Kidney (tissue), 13 donors: ENCODE measurements at regions not wholly inside any gene's neighbourhood (a gene's known extent, or its start where the extent isn't known, plus 50 kb on each side); places are given as distances from the start of the nearest gene placed in this dataset.

Experiments used
- DNase-seq, 5 donors: peaks; one replicate each; pipeline ENCODE4 v3.0.0-alpha.2; 2013 to 2020
- FAIRE-seq: peaks from 2 replicates; lab custom pipeline; 2012; peaks lifted over from hg19 to GRCh38; lab: Jason Lieb, UNC
- H3K27ac ChIP-seq, 2 donors: one replicate each; pipeline ENCODE4 v1.7.0; 2013; ENCODE audit warnings: low read depth in 2 of 2, low read length in 2 of 2, inconsistent platforms in 1 of 2
- H3K27me3 ChIP-seq: one replicate; pipeline ENCODE4 v1.7.1; 2013; ENCODE audit warnings: low read length, inconsistent platforms; ENCODE audit not compliant: control insufficient read depth, insufficient read depth
- H3K36me3 ChIP-seq, 3 donors: one replicate each; pipeline versions ENCODE4 v1.7.0 to v1.7.1; 2013; ENCODE audit warnings: low read length in 3 of 3, control low read depth in 1 of 3, inconsistent platforms in 1 of 3; ENCODE audit not compliant: insufficient read depth in 3 of 3, control insufficient read depth in 2 of 3
- H3K4me1 ChIP-seq, 3 donors: one replicate each; pipeline versions ENCODE4 v1.7.0 to v1.7.1; 2013; ENCODE audit warnings: low read length in 3 of 3, inconsistent platforms in 1 of 3, low read depth in 1 of 3; ENCODE audit not compliant: control insufficient read depth in 2 of 3, insufficient read depth in 2 of 3
- H3K4me3 ChIP-seq, 3 donors: one replicate each; pipeline versions ENCODE4 v1.7.0 to v1.8.1; 2013; ENCODE audit warnings: low read length in 3 of 3, control low read depth in 1 of 3, inconsistent platforms in 1 of 3
- H3K9ac ChIP-seq, 3 donors: one replicate each; pipeline versions ENCODE4 v1.7.0 to v1.7.1; 2013; ENCODE audit warnings: low read length in 3 of 3, control low read depth in 1 of 3, inconsistent platforms in 1 of 3
- H3K9me3 ChIP-seq, 3 donors: one replicate each; pipeline versions ENCODE4 v1.7.0 to v1.7.1; 2013; ENCODE audit warnings: low read length in 3 of 3, control low read depth in 1 of 3, inconsistent platforms in 1 of 3; ENCODE audit not compliant: control insufficient read depth in 2 of 3, insufficient read depth in 1 of 3
- intact Hi-C: fragments of 100-400 bp; cut with DNase I; formaldehyde crosslinking; loops from one replicate; pipeline ENCODE4 v1.11.1; 2022
- TF ChIP-seq, protein P1 (sequence below): IDR thresholded peaks from 3 replicates; pipeline ENCODE4 v1.5.1; 2012; ENCODE audit warnings: mild to moderate bottlenecking, moderate library complexity, borderline replicate concordance; ENCODE audit not compliant: insufficient read depth; ENCODE audit errors: extremely low read depth
- donor health status: control.
- donor health status: control.
- donor health status: control.
- donor health status: control.
- donor health status: control.
- donor health status: DM: yes; HTN: yes; CAD: no.
- donor health status: Normal renal cell carcinoma (clear cell type).

DNA sequence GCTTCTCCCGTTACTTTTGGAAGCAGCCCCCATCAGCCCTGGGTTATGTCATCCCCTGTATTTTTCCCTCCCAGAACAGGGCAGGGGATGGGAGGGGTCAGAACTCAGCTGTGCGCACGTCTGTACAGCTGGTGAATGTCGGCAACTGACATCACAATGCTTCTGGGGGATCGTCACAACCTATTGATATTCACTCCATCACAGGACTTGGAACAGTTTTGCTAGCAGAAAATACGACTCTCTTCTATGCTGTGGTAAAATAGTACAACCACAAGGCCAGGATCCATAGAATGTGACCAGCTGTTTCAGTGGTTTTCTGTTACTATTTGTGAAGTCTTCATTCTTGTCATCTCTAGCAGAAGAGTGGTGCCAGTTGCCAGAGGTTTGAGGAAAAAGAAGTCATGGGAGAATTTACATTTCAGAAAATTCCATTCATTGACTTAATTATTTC lies 77.1 kb upstream of the KLF4 start:
- no peaks in the 10 kb centered on the region for H3K36me3 ChIP-seq
- no peaks in the 10 kb centered on the region for H3K4me1 ChIP-seq
- intact Hi-C loops, result no loop called here
- FAIRE-seq, result no peak
- no peaks in the 10 kb centered on the region for H3K9me3 ChIP-seq
- peak in 1 of 5 donors; percentile 21 for DNase-seq
- no peak overlapping the region for H3K9ac ChIP-seq
- no peaks in the 10 kb centered on the region for H3K27me3 ChIP-seq
- TF ChIP-seq, protein P1, sequence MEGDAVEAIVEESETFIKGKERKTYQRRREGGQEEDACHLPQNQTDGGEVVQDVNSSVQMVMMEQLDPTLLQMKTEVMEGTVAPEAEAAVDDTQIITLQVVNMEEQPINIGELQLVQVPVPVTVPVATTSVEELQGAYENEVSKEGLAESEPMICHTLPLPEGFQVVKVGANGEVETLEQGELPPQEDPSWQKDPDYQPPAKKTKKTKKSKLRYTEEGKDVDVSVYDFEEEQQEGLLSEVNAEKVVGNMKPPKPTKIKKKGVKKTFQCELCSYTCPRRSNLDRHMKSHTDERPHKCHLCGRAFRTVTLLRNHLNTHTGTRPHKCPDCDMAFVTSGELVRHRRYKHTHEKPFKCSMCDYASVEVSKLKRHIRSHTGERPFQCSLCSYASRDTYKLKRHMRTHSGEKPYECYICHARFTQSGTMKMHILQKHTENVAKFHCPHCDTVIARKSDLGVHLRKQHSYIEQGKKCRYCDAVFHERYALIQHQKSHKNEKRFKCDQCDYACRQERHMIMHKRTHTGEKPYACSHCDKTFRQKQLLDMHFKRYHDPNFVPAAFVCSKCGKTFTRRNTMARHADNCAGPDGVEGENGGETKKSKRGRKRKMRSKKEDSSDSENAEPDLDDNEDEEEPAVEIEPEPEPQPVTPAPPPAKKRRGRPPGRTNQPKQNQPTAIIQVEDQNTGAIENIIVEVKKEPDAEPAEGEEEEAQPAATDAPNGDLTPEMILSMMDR, result no peak
- no peak overlapping the region for H3K27ac ChIP-seq
- no peak overlapping the region for H3K4me3 ChIP-seq

DNA sequence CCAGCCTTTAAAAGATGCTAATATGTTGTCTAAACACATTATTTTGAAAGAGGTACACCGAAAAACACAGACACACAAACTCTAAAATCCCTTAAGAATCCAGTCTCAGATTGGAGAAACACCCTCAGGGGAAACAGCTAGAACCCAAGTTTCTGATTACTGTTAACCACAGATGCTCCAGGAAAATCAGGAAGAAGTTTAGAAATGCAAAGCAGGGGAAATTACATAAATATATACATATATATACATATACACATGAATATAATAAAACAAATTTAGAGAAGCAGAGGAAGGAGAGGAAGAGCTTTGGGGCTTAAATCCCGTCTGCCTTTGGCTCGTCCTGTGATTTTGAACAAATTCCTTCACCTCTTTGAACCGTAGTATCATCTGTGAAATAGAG lies 73.2 kb upstream of the KLF4 start:
- FAIRE-seq (no peak), DNase-seq (no peak)
- Histone ChIP-seq H3K27ac (no peak overlapping the region), H3K4me1 (no peaks in the 10 kb centered on the region), H3K27me3 (no peaks in the 10 kb centered on the region), H3K9ac (no peak overlapping the region), H3K36me3 (no peaks in the 10 kb centered on the region), H3K9me3 (no peaks in the 10 kb centered on the region), H3K4me3 (no peak overlapping the region)
- intact Hi-C loops, result no loop called here
- TF ChIP-seq, protein P1, result no peak

- intact Hi-C loops, result no loop called here
Observed at GRCh38 chr9:107559494-107560086, 70.0 kb upstream of the KLF4 start.

More at GRCh38 chr9:107559494-107560086, 70.0 kb upstream of the KLF4 start:
- Histone ChIP-seq H3K9me3 (no peaks in the 10 kb centered on the region), H3K4me3 (no peak overlapping the region), H3K27me3 (no peaks in the 10 kb centered on the region), H3K36me3 (no peaks in the 10 kb centered on the region), H3K4me1 (no peaks in the 10 kb centered on the region), H3K27ac (no peak overlapping the region), H3K9ac (no peak overlapping the region)
- FAIRE-seq (no peak), DNase-seq (no peak)
- TF ChIP-seq, protein P1, result no peak
